Stimulated activated CD8-positive, alpha-beta memory T cell treated with anti-CD3 and anti-CD28 coated beads, Interleukin-4, amount 100 ng/mL, for 4 hours (primary cell): ENCODE measurements at regions not wholly inside any gene's neighbourhood (a gene's known extent, or its start where the extent isn't known, plus 50 kb on each side); places are given as distances from the start of the nearest gene placed in this dataset.
"Not testable (repeated sequence)": the region's sequence is repeated elsewhere in the genome, so short reads cannot be mapped to it uniquely, and the experiment has no call there.

Experiments
- DNase-seq, 2 donors: peaks; one replicate each; pipeline ENCODE4 v3.0.0-alpha.2; 2020; ENCODE audit warnings: low read depth in 2 of 2, low spot score in 1 of 2

GRCh38 chr19:28638445-28638844 is 574.5 kb downstream of the UQCRFS1 start:
- no peak for DNase-seq

- no peak for DNase-seq
These were observed 576.2 kb downstream of the UQCRFS1 start for GRCh38 chr19:28636706-28637105.

DNA sequence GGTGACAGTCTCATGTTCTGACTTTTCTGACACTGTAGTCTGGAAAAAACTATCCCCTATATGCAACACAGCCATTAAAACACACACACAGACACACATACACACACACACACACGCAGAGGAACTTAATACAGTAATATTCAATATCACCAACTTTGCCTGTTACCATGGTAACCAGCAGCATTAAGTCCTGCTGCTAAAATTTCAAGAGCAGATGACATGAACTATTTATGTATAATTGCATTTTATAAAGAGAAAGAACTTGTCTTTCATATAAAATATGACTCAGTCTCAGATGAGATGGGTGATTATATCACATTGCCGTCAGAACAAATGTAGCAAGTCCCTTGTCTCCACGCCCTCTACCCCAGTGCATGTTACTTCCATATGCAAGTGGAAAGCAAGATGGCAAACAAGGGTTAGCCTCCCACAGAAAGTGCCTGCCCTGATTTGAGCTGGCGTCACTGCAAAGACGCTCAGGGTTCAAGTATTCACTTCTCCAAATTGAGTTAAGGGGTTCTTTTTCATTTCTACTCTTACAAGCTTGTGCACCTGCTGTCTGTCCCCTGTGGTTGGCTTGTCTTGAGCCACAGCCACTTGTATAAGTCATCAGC is 576.8 kb downstream of the UQCRFS1 start:
- DNase-seq, result no peak

- DNase-seq, result no peak
These were observed 578.1 kb downstream of the UQCRFS1 start for GRCh38 chr19:28634837-28635236.

DNA sequence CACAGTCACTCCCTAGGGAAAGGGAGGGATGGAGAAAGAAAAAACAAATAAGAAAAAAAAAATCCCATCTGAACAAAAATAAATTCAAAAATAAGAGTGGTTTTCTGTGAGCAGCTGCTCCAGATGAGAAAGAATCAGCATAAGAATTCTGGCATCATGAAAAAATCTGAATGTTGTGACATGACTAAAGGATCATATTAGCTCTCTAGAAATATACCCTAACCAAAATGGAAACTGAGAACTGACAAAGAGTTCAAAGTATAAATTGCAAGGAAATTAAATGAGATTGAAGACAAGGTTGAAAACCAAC is 579.0 kb downstream of the UQCRFS1 start:
- DNase-seq, result no peak

DNA sequence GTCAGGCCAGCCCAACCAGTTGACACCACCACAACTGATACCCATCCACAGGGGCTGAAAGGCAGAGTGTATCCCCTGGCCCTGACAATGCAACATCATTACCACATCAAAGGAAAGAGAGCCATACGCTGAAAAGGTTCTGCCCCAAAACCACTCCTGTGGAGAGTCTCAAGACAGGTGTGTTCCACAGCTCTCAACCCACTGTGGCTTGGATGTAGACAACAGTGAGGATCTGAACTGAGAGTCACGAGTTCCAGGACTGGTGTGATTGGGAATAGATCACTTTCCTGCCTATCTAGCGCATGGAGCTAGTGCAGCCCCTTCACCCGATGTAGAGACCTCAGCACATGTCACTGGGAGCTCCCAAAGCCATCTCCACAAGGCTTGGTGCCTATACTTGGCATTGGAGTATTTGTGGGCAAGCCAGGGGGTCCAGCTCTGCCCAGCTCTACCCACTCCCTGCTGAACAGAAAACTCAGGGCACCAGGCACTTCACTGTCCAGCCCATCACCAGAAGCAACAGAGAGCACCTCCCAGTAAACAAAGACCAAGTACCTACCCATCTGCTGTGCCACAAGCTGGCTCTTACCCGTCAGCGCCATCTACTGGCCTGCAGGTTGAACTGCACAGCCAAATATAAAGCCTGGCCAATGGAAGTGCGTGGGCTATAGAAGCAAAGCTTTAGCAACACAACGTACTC is 579.5 kb downstream of the UQCRFS1 start:
- peak in 1 of 2 donors; percentile 14 for DNase-seq

GRCh38 chr19:28632371-28633080 is 580.4 kb downstream of the UQCRFS1 start:
- no peak for DNase-seq

GRCh38 chr19:28631961-28632360 is 581.0 kb downstream of the UQCRFS1 start:
- DNase-seq, result no peak

DNA sequence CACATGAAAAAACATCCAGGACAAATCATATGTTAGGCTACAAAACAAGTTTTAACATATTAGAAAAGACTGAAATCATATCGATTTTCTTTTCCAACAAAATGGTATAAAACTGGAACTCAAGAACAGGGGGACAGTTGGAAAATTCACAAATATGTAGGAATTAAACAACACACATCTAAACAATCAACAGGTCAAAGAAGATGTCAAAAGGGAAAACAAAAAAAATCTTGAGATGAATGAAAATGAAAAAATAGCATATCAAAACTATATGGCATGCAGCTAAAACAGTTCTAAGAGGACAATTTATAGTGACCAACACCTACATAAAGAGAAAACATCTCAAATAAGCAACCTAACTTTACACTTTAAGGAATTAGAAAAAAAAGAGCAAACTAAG is 585.3 kb downstream of the UQCRFS1 start:
- no peak for DNase-seq

GRCh38 chr19:28626407-28626806 is 586.5 kb downstream of the UQCRFS1 start:
- DNase-seq, result not testable (repeated sequence)

DNA sequence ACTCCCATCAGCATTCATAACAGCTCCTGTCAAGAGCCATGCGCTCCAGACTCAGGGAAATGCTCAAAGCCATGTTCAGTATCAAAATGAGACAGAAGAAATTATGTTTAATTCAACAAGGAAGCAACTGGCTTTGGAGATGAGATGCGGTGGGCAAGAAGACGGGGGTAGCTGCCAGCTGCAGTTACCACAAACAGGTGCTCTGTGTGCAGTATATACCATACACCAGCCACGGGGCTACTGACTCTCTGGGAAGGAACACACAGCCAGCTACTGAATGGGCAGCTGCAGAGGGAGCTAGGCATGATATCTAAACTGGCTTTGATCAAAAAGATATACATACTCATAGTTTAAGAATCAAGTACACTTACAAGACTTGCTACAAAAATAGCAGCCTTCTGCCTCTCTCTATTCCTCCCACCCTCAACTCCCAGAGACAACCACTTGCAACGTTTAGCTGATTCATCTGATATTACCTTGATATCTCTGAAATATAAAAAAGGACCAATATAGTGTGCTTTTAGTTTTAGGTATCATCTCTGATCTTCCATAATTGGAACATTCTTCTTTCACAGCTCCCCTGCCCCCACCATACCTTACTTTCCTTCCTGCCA is 593.0 kb downstream of the UQCRFS1 start:
- no peak for DNase-seq

DNA sequence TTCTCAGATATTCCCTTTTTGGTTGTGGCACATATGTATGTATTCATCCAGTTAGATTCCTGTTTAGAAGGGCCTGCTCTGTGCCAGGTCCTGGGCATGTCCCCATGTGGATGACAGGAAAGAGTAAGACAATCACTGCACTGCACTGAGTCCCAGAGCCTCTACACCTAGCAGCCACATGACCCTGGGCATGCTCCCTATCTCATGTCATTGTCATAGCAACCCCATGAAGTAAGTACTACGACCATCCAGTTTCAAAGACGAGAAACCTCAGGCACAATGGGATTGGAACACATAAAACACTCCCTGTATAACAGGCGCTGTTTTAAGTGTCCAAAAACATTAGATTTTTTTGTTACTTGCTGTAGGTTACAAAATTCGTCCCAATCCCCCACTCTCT is 594.4 kb downstream of the UQCRFS1 start:
- no peak for DNase-seq

DNA sequence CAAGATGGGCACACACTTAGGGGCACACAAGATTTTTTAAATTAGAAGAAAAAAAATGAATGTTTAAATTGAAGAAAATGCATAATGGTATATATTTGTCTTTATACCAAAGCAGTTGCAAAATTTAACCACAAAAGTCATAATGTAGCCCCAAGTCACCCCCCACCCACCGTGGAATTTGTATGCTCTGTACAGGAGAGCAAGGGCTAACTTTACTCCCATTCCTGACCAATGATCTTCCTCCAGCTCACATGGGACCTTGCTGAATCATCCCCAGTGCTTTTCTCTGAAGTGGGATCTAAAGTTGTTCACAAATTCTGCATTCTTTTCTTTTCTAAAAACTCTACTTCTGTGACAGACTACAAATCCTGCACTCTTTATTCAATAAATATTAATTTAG is 597.0 kb downstream of the UQCRFS1 start:
- DNase-seq, result no peak

DNA sequence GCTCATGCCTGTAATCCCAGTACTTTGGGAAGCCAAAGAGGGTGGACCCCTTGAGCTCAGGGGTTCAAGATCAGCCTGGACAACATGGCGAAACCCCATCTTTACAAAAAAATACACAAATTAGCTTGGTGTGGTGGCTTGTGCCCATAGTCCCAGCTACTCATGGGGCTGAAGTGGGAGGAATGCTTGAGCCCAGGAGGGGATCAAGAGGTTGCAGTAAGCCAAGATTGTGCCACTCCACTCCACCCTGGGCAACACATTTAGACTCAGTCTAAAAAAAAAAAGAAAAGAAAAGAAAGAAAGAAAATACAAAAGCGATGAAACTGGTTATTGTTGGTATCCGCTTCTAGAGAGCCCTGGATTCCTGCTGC is 597.4 kb downstream of the UQCRFS1 start:
- DNase-seq, result no peak

DNA sequence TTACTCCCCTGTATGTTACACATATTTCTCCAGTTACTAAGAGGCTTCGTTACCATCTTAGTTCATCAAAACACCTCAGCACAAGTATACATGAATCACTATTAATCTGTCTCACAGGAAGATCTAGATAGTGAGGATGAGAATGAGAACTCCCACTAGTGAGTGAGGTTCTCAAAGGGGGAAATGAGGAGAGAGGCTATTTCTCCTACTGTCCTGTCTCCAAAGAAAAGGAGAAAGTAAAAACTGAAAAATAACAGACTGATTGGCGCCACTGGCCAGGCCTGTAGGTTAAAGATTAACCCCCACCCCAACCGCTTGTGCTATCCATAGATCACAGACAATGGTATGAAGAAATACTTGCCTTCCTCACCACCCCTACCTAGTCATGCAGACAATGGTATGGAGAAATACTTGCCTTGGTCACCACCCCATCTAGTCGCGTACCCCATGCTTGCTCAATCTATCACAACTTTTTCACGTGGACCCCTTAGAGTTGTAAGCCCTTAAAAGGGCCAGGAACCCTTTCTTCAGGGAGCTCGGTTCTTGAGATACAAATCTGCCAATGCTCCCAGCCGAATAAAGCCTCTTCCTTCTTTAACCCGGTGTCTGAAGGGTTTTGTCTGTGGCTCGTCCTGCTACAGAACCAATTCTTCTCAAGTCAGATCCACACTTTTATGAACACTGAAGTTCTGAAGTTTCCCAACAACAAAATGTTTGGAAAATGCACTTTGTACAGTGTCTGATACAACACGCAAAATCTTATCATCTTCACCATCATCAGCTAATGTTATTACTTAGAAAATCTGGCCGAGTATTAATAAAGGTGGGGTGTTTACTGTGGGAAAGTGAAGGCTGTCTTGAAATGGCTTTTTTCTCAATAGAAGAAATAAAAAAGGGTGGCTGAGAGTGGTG is 598.1 kb downstream of the UQCRFS1 start:
- no peak for DNase-seq

- DNase-seq, result no peak
These were observed 600.6 kb downstream of the UQCRFS1 start for GRCh38 chr19:28612275-28612769.

DNA sequence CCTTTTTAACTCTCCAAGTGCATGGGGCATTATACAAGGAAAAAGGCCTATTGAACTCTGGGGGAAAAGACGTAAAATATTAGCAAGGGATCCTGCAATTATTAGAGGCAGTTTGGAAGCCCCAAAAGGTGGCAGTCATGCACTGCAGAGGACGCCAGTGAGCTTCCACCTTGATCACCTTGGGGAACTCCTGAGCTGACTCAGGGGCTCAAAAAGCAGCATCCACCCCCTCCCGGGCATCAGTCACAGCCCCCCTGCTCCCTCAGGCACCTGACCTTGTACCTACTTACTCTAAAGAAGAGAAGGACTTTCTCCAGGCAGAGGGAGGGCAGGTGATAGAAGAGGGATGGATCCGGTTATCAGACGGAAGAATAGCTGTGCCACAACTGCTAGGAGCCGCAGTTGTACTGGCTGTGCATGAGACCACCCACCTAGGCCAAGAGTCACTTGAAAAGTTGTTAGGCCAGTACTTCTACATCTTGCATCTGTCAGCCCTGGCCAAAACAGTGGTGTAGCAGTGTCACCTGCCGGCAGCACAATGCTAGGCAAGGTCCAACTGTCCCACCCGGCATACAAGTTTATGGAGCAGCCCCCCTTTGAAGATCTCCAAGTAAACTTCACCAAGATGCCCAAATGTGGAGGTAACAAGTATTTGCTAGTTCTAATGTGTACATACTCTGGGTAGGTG is 601.6 kb downstream of the UQCRFS1 start:
- DNase-seq, result not testable (repeated sequence)

DNA sequence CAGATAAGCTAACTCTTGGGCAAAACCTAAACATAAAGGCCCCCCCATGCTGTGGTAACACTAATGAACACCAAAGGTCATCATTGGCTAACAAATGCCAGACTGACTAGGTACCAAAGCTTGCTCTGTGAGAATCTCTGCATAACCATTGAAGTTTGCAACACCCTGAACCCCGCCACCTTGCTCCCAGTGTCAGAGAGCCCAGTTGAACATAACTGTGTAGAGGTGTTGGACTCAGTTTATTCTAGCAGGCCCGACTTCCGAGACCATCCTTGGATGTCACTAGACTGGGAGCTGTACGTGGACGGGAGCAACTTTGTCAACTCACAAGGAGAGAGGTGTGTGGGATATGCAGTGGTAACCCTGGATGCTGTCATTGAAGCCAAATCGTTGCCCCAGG is 602.2 kb downstream of the UQCRFS1 start:
- no peak for DNase-seq

DNA sequence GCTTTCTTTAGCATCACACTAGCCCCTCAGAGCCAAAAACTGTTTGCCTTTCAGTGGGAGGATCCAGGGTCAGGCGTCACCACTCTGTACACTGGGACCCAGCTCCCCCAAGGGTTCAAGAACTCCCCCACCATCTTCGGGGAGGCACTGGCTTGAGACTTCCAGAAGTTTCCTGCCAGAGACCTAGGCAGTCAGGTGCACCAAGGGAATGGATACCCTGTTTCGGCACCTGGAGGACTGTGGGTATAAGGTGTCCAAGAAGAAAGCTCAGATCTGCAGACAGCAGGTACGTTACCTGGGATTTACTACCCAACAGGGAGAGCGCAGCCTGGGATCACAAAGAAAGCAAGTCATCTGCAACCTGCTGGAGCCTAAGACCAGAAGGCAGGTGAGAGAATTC is 603.0 kb downstream of the UQCRFS1 start:
- no peak for DNase-seq

GRCh38 chr19:28609091-28609755 is 603.7 kb downstream of the UQCRFS1 start:
- DNase-seq, result no peak
